HG02763 (cell line): ENCODE measurements at regions not wholly inside any gene's neighbourhood (a gene's known extent, or its start where the extent isn't known, plus 50 kb on each side); places are given as distances from the start of the nearest gene placed in this dataset.

Source experiments
- ATAC-seq: cut with Tn5 transposase; IDR thresholded peaks from one replicate; pipeline ENCODE4 v1.9.1; 2021; ENCODE audit warnings: mild to moderate bottlenecking, moderate library complexity; ENCODE audit not compliant: unreplicated experiment

GRCh38 chrX:94041881-94042280 lies 367.9 kb downstream of the FAM133A start:
- ATAC-seq, result no peak

- no peak for ATAC-seq
Measured at GRCh38 chrX:94045724-94046123, 371.7 kb downstream of the FAM133A start.

GRCh38 chrX:94051926-94052325 lies 377.9 kb downstream of the FAM133A start:
- ATAC-seq, result no peak

GRCh38 chrX:94053575-94053974 lies 379.6 kb downstream of the FAM133A start:
- ATAC-seq, result no peak

- ATAC-seq, result no peak
Measured at GRCh38 chrX:94057385-94057784, 383.4 kb downstream of the FAM133A start.

GRCh38 chrX:94058728-94059382 lies 384.8 kb downstream of the FAM133A start:
- ATAC-seq, result no peak

- no peak for ATAC-seq
Measured at GRCh38 chrX:94065091-94065490, 391.1 kb downstream of the FAM133A start.

- no peak for ATAC-seq
Measured at GRCh38 chrX:94089149-94089548, 415.1 kb downstream of the FAM133A start.

- no peak for ATAC-seq
Measured at GRCh38 chrX:94097868-94098267, 423.9 kb downstream of the FAM133A start.

- ATAC-seq, result no peak
Measured at GRCh38 chrX:94107981-94108380, 434.0 kb downstream of the FAM133A start.

- no peak for ATAC-seq
Measured at GRCh38 chrX:94114362-94114761, 440.4 kb downstream of the FAM133A start.

GRCh38 chrX:94121799-94122198 lies 447.8 kb downstream of the FAM133A start:
- no peak for ATAC-seq

GRCh38 chrX:94123062-94123461 lies 449.1 kb downstream of the FAM133A start:
- no peak for ATAC-seq

GRCh38 chrX:94162971-94163370 lies 489.0 kb downstream of the FAM133A start:
- no peak for ATAC-seq

GRCh38 chrX:94178145-94178788 lies 504.3 kb downstream of the FAM133A start:
- ATAC-seq, result no peak

- ATAC-seq, result no peak
Measured at GRCh38 chrX:94204524-94204923, 530.5 kb downstream of the FAM133A start.

- no peak for ATAC-seq
Measured at GRCh38 chrX:94216738-94217137, 542.7 kb downstream of the FAM133A start.

GRCh38 chrX:94252211-94252610 lies 578.2 kb downstream of the FAM133A start:
- ATAC-seq, result no peak

GRCh38 chrX:94256396-94256795 lies 582.4 kb downstream of the FAM133A start:
- ATAC-seq, result no peak

- ATAC-seq, result no peak
Measured at GRCh38 chrX:94265323-94265722, 591.3 kb downstream of the FAM133A start.

- no peak for ATAC-seq
Measured at GRCh38 chrX:94288325-94288724, 614.3 kb downstream of the FAM133A start.

- no peak for ATAC-seq
Measured at GRCh38 chrX:94288972-94289371, 615.0 kb downstream of the FAM133A start.

GRCh38 chrX:94302446-94302845 lies 628.4 kb downstream of the FAM133A start:
- ATAC-seq, result no peak
